WTC11 (cell line): ENCODE measurements at regions not wholly inside any gene's neighbourhood (a gene's known extent, or its start where the extent isn't known, plus 50 kb on each side); places are given as distances from the start of the nearest gene placed in this dataset.

Experiments
- CBFB ChIP-seq: sonication (generic); formaldehyde crosslinking; IDR thresholded peaks from 2 replicates; pipeline ENCODE4 v1.8.1; 2022; ENCODE audit warnings: mild to moderate bottlenecking, low read depth, missing genetic modification reagents
- CREB1 ChIP-seq: sonication (generic); formaldehyde crosslinking; IDR thresholded peaks from 2 replicates; pipeline ENCODE4 v1.8.0; 2023; ENCODE audit warnings: mild to moderate bottlenecking, missing genetic modification reagents
- FOXP1 ChIP-seq: sonication (generic); formaldehyde crosslinking; IDR thresholded peaks from 2 replicates; pipeline ENCODE4 v1.8.0; 2022; ENCODE audit warnings: missing genetic modification reagents, mild to moderate bottlenecking, moderate library complexity, borderline replicate concordance
- JUN ChIP-seq: sonication (generic); formaldehyde crosslinking; IDR thresholded peaks from 2 replicates; pipeline ENCODE4 v1.8.0; 2023; ENCODE audit warnings: mild to moderate bottlenecking, missing genetic modification reagents
- NR2C2 ChIP-seq: sonication (generic); formaldehyde crosslinking; IDR thresholded peaks from 2 replicates; pipeline ENCODE4 v1.8.0; 2022; ENCODE audit warnings: mild to moderate bottlenecking, missing genetic modification reagents
- ZBTB21 ChIP-seq: sonication (generic); formaldehyde crosslinking; IDR thresholded peaks from 2 replicates; pipeline ENCODE4 v1.8.1; 2023; ENCODE audit warnings: mild to moderate bottlenecking, missing genetic modification reagents, borderline replicate concordance
- TF ChIP-seq, protein P1 (sequence below): sonication (generic); formaldehyde crosslinking; IDR thresholded peaks from 2 replicates; pipeline ENCODE4 v1.8.0; 2022; ENCODE audit warnings: mild to moderate bottlenecking, missing genetic modification reagents
- TF ChIP-seq, protein P2 (sequence below): fragments of 200-600 bp; IDR thresholded peaks from 2 replicates; pipeline ENCODE4 v1.8.0; 2022; ENCODE audit warnings: antibody characterized with exemption

DNA sequence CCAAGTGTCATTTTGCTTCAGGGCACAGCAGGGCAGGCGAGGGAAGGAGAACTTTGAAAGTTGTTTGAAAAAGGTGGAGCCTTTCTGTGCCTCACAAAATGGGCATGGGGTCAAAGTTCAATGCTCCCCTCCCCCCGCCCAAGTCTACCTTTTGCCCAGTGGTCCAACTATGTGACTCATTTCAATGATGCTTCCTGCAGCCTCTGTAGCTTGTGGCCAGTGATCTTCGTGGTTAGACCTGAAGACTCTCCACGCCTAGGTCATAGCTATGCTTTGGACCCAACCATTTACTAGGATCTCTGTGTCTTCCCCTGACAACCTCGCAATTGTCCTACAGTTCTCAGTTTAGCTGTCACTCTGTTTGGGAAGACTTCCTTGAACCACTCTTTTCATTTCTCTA lies 280.3 kb upstream of the GJB5 start:
- TF ChIP-seq CBFB (CRISPR knock-in tag) (no peak), CREB1 (CRISPR knock-in tag) (no peak), NR2C2 (CRISPR knock-in tag) (no peak), FOXP1 (CRISPR knock-in tag) (no peak), JUN (CRISPR knock-in tag) (no peak), ZBTB21 (no peak)
- TF ChIP-seq, protein P1, sequence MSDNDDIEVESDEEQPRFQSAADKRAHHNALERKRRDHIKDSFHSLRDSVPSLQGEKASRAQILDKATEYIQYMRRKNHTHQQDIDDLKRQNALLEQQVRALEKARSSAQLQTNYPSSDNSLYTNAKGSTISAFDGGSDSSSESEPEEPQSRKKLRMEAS (CRISPR knock-in tag) = no peak
- TF ChIP-seq, protein P2, sequence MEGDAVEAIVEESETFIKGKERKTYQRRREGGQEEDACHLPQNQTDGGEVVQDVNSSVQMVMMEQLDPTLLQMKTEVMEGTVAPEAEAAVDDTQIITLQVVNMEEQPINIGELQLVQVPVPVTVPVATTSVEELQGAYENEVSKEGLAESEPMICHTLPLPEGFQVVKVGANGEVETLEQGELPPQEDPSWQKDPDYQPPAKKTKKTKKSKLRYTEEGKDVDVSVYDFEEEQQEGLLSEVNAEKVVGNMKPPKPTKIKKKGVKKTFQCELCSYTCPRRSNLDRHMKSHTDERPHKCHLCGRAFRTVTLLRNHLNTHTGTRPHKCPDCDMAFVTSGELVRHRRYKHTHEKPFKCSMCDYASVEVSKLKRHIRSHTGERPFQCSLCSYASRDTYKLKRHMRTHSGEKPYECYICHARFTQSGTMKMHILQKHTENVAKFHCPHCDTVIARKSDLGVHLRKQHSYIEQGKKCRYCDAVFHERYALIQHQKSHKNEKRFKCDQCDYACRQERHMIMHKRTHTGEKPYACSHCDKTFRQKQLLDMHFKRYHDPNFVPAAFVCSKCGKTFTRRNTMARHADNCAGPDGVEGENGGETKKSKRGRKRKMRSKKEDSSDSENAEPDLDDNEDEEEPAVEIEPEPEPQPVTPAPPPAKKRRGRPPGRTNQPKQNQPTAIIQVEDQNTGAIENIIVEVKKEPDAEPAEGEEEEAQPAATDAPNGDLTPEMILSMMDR = no peak
